ENCODE measurements at regions not wholly inside any gene's neighbourhood (a gene's known extent, or its start where the extent isn't known, plus 50 kb on each side); places are given as distances from the start of the nearest gene placed in this dataset.

- DNase-seq, result no peak
These were observed 100.7 kb upstream of the FAM9C start for GRCh38 chrX:13144927-13145655.

- no peak for DNase-seq
These were observed 98.5 kb upstream of the FAM9C start for GRCh38 chrX:13142891-13143290.

- DNase-seq, result no peak
These were observed 95.6 kb upstream of the FAM9C start for GRCh38 chrX:13140007-13140406.

- DNase-seq, result peak; percentile 28
These were observed 87.1 kb upstream of the FAM9C start for GRCh38 chrX:13131396-13132137.

DNA sequence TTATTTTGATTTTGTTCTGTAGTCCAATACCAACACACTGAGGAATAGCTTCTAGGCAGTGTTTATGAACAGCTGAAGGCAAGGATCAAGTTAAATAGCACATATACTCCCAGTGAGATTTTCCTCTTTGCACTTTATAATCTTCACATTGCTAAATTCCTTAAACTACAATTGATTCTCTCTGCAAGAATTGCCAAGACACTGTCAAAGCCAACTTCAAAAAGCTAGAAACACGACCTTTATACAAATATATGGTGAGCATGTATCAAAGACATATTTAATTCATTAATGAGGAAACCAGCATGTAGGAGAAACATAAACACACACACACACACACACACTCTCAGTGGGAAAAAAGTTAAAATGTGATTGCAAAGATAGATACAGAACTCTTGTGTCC is 86.4 kb upstream of the FAM9C start:
- no peak for DNase-seq

DNA sequence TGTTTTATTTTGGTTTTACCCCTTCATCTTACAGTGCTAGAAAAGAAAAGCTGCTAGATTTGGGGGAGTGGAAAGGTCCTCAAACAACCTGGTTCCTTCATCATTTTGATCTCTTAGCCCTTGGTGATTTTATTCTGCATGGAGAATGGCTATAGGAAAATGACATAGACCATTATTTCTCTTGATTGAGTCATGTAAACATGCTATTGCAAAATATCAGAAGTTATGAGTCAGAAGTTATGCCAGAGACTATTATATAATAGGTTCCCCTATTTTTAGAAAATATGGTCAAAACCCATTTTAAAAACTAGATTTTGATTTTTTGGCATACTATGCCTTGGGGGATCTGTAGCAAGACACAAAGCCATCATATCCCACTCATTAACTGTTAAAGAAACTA is 83.7 kb upstream of the FAM9C start:
- DNase-seq, result no peak

GRCh38 chrX:13126775-13127174 is 82.4 kb upstream of the FAM9C start:
- DNase-seq, result no peak

DNA sequence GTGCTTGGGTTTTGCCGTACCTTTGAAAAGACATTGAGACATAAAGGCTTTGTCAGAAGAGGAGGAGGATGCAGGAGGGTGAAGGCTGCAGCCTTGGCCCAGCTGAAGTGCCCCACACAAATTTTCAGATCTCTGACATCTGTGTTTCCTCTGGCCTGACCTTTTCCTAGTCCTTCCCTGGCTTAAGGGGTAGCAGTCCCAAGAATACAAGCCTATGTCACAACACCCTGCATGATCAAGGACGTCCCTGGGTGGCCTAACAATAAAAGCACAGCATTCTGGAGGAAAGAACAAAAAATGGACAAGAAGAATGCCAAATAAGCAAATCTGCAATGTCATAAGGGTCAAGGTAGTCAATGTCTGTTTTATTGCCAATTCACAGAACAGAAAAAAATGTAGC is 80.8 kb upstream of the FAM9C start:
- no peak for DNase-seq

GRCh38 chrX:13123857-13124345 is 79.5 kb upstream of the FAM9C start:
- peak; percentile 4 for DNase-seq

- no peak for DNase-seq
These were observed 78.9 kb upstream of the FAM9C start for GRCh38 chrX:13123247-13123856.

DNA sequence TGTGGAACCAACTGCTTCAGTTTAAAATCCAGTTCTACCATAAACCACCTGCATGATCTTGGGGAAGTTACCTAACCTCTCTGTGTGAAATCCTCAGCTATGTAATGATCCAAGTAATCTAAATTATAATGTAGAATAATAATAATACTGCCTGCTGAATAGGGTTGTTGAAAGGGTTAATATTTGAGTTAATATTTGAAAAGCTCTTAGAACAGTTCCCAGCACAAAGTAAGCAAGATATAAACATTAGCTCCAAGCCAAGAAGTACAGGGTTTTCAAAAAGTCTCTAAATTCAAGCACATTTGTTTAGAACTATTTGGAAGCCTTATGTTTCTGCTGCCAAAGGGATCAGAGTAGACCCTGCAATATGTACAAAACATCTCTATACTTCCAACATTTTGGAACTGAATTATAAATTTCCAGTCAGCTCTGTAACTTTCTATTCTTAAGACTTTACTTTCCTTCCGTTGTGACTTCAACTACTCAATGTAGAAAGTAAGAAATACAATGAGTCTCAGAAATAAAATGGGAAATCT is 76.7 kb upstream of the FAM9C start:
- DNase-seq, result no peak

GRCh38 chrX:13120017-13120416 is 75.6 kb upstream of the FAM9C start:
- DNase-seq, result no peak

GRCh38 chrX:13119386-13119785 is 75.0 kb upstream of the FAM9C start:
- DNase-seq, result no peak

DNA sequence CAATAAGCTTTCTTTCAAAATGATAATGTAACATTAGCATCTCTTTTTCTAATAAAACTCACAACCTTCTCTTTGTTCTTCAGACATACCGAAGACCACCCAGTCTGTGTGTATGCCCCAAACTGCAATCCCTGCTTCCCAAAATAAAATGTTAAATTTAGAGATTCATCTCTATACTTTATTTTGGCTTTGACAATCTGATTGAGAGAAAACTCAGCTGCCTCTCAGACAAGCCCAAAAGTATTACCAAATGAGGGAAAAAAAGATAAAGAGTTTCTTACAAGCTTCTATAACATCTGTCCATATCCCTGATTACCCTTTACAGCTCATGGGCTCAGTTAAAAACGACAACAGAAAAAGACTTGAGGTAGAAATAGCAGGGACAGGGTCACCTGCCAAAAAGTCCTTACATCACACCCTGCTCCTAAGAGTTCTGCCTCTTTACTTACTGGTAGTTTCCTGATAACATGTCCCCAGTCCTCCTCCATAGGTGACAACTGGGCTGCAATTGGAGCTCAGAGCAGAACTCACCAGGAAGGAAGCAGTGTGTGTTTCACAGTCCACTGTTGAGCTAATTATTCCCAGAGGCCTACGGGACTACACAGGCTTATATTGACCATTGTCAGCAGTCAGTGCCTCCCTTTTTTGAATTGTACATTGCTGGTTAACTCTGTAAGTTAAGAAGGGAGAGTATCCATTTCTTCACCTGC is 70.9 kb upstream of the FAM9C start:
- DNase-seq, result no peak

DNA sequence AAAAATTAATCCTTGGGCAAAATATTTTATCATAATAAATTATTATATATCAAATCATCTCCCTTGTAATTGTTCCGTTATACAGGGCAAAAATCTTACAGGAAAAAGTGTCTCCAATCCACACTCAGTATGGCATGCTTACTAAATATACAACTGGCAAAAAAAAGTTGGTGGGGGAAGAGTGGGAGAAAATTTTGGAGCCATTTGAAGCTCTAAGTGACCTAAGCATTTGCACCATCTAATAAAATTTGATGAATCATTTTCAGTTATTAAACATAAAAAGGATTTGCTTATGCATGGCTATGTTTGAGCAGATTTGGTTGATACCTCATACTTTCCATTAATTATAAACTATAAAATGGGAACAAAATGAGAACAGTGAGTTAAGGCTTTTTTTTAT is 68.1 kb upstream of the FAM9C start:
- no peak for DNase-seq

- no peak for DNase-seq
These were observed 66.3 kb upstream of the FAM9C start for GRCh38 chrX:13110433-13111324.

- no peak for DNase-seq
These were observed 65.4 kb upstream of the FAM9C start for GRCh38 chrX:13109817-13110216.

DNA sequence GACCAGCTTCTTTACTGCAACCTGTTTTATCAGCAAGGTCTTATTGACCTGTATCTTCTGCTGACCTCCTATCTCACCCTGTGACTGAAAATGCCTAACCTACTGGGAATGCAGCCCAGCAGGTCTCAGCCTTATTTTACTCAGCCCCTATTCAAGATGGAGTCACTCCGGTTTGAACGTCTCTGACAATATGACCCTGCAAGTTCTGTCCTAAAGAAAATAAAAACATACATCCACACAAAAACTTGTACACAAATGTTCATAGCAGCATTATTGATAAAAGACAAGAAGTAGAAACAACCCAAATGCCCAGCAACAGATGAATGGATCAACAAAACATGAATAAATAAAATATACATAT is 59.5 kb upstream of the FAM9C start:
- no peak for DNase-seq

GRCh38 chrX:13103188-13103913 is 58.9 kb upstream of the FAM9C start:
- no peak for DNase-seq

DNA sequence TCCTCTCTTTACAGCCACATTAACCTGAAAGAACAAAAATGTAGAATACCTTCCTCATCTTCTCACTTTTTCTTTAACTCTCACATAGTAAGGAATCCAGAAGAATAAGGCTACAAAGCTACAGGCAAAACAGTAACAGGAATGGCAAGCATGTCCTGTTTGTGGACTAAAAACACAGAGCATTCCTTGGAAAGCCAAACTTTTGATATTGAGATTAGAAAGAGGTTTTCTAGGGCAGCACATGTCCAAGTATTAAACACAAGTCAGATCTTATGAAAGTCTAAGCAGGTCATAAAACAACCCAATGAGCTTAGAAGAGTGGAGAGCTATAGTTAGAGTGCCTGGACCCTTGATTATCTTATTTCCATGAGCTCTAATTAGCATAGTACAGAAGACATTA is 58.2 kb upstream of the FAM9C start:
- no peak for DNase-seq

DNA sequence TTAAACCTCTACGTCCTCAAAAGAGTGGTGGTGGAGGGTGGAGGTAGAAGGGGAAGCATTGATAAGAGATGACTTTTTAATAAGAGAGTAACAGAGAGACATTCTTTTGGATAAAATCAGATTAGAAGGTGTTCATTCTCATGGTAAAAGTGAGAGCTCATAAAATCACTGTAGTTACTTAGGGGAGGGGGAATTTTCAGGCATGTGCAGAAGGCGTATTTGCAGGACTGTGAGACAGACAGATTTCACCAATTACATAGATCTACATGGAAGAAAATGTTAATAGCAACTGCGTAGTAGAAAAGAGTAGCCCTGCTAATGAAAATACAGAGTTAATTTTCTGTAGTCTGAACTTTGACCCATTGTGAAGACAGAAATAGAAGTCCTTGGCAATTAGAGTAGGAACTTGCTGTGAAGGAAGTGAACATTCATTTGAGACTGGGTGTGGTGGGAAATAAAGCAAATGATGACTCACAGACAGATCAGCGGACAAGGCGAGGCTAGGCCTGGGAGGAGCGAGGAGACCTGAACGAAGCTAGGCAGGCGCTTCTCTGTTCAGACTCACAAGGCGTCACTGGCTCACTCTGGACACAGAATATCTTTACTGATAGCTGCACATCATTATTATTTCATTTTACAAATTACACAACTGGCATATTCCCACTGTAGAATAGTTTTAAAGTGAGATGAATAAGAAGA is 57.2 kb upstream of the FAM9C start:
- peak; percentile 57 for DNase-seq

Measured in central memory CD4-positive, alpha-beta T cell (primary cell).